IMR-90 (cell line): ENCODE measurements at regions not wholly inside any gene's neighbourhood (a gene's known extent, or its start where the extent isn't known, plus 50 kb on each side); places are given as distances from the start of the nearest gene placed in this dataset.

Experiments used
- CEBPB ChIP-seq: IDR thresholded peaks from 2 replicates; pipeline ENCODE4 v1.6.1; 2012; ENCODE audit warnings: low read depth, low read length, improper control_type of control experiment
- CTCF ChIP-seq: conservative IDR thresholded peaks from 2 replicates; pipeline ENCODE4 v1.5.1; 2012; ENCODE audit warnings: mild to moderate bottlenecking, low read depth, low read length, improper control_type of control experiment
- FOS ChIP-seq: fragments of 150-350 bp; IDR thresholded peaks from 2 replicates; pipeline ENCODE4 v1.6.1; 2016; ENCODE audit warnings: low read depth, low read length
- MXI1 ChIP-seq: IDR thresholded peaks from 2 replicates; pipeline ENCODE4 v1.6.1; 2012; ENCODE audit warnings: low read depth, mild to moderate bottlenecking, low read length, moderate library complexity, borderline replicate concordance
- NFE2L2 ChIP-seq: fragments of 150-350 bp; IDR thresholded peaks from 2 replicates; pipeline ENCODE4 v1.6.1; 2016; ENCODE audit warnings: low read depth, mild to moderate bottlenecking, low read length
- POLR2A ChIP-seq: IDR thresholded peaks from 2 replicates; pipeline ENCODE4 v1.6.1; 2012; ENCODE audit warnings: mild to moderate bottlenecking, low read depth, low read length
- RAD21 ChIP-seq: IDR thresholded peaks from 2 replicates; pipeline ENCODE4 v1.6.1; 2012; ENCODE audit warnings: low read length, improper control_type of control experiment
- USF2 ChIP-seq: fragments of 150-350 bp; IDR thresholded peaks from 2 replicates; pipeline ENCODE4 v1.6.1; 2017; ENCODE audit warnings: mild to moderate bottlenecking, antibody characterized with exemption, low read length, low read depth

- TF ChIP-seq CTCF = no peak
- TF ChIP-seq POLR2A = no peak
- no peak for TF ChIP-seq MXI1
- TF ChIP-seq USF2 = no peak
- no peak for TF ChIP-seq CEBPB
- TF ChIP-seq FOS = no peak
- no peak for TF ChIP-seq NFE2L2
- no peak for TF ChIP-seq RAD21
These were observed 200.5 kb downstream of the MYLK4 start for GRCh38 chr6:2550247-2550646.
